CD4-positive, alpha-beta T cell (primary cell): ENCODE measurements at regions not wholly inside any gene's neighbourhood (a gene's known extent, or its start where the extent isn't known, plus 50 kb on each side); places are given as distances from the start of the nearest gene placed in this dataset.

Source experiments
- ATAC-seq: fragments of 200-7000 bp; cut with Tn5 transposase; one replicate; pipeline ENCODE4 v1.10.0; 2022; ENCODE audit warnings: mild to moderate bottlenecking; ENCODE audit not compliant: poor library complexity
- CTCF ChIA-PET: fragments of 350-600 bp; sonication (Branson Sonifier 250); formaldehyde crosslinking; loops from one replicate; lab custom pipeline; 2021; ENCODE audit warnings: antibody characterized with exemption, inconsistent platforms; lab: Charles Lee
- POLR2A ChIA-PET: fragments of 350-600 bp; sonication (Branson Sonifier 250); formaldehyde crosslinking; loops from one replicate; lab custom pipeline; 2021; ENCODE audit warnings: antibody characterized with exemption, inconsistent platforms; lab: Charles Lee
- DNase-seq, 14 experiments: peaks; one replicate each; pipeline ENCODE4 v3.0.0-alpha.2; 2013 to 2020; ENCODE audit warnings: mixed read lengths in 2 of 14
- H3K27ac ChIP-seq, 2 donors: one replicate each; pipeline versions ENCODE4 v1.5.1 to v1.7.0; 2013; ENCODE audit warnings: low read length in 2 of 2, low read depth in 1 of 2, mild to moderate bottlenecking in 1 of 2
- H3K27me3 ChIP-seq, 2 experiments: 1 replicate in 1 of 2; 2 replicates in 1 of 2; pipeline versions ENCODE4 v1.6.1 to v1.7.0; 2013; ENCODE audit warnings: low read length in 2 of 2, control low read depth in 1 of 2, mild to moderate bottlenecking in 1 of 2, moderate library complexity in 1 of 2; ENCODE audit not compliant: insufficient read depth in 2 of 2, control insufficient read depth in 1 of 2
- H3K36me3 ChIP-seq: one replicate; pipeline ENCODE4 v1.6.1; 2013; ENCODE audit warnings: low read length, control low read depth; ENCODE audit not compliant: insufficient read depth
- H3K4me1 ChIP-seq: one replicate; pipeline ENCODE4 v1.6.1; 2013; ENCODE audit warnings: low read length, control low read depth; ENCODE audit not compliant: insufficient read depth
- H3K4me3 ChIP-seq: one replicate; pipeline ENCODE4 v1.5.1; 2013; ENCODE audit warnings: mild to moderate bottlenecking, low read length, moderate library complexity
- H3K9me3 ChIP-seq, 2 experiments: 1 replicate in 1 of 2; 2 replicates in 1 of 2; pipeline versions ENCODE4 v1.6.1 to v1.7.0; 2013; ENCODE audit warnings: low read length in 2 of 2, mild to moderate bottlenecking in 2 of 2, control low read depth in 1 of 2, moderate library complexity in 1 of 2; ENCODE audit not compliant: control insufficient read depth in 1 of 2, insufficient read depth in 1 of 2
- H3K27ac Mint-ChIP-seq: one replicate; pipeline ENCODE4 v1.8.0; 2020; ENCODE audit warnings: mixed read lengths
- H3K27me3 Mint-ChIP-seq: one replicate; pipeline ENCODE4 v1.8.0; 2021; ENCODE audit warnings: mixed read lengths
- H3K36me3 Mint-ChIP-seq: one replicate; pipeline ENCODE4 v1.8.0; 2021; ENCODE audit warnings: low read depth, mixed read lengths
- H3K4me1 Mint-ChIP-seq: one replicate; pipeline ENCODE4 v1.8.0; 2021; ENCODE audit warnings: low read depth, mixed read lengths
- H3K4me3 Mint-ChIP-seq: one replicate; pipeline ENCODE4 v1.8.0; 2020; ENCODE audit warnings: mild to moderate bottlenecking, mixed read lengths
- H3K9me3 Mint-ChIP-seq: one replicate; pipeline ENCODE4 v1.8.0; 2020; ENCODE audit warnings: mixed read lengths
- intact Hi-C, 2 experiments: fragments of 100-400 bp; cut with DNase I in 1 of 2; cut with micrococcal nuclease in 1 of 2; formaldehyde crosslinking; loops; one replicate each; pipeline versions ENCODE4 v1.15.1 to v1.9.0; 2023 to 2025; cut with DNase I, micrococcal nuclease
- TF ChIP-seq, protein P1 (sequence below): fragments of 200-600 bp; IDR thresholded peaks from one replicate; pipeline ENCODE4 v1.8.0; 2022; ENCODE audit warnings: antibody characterized with exemption, mild to moderate bottlenecking

DNA sequence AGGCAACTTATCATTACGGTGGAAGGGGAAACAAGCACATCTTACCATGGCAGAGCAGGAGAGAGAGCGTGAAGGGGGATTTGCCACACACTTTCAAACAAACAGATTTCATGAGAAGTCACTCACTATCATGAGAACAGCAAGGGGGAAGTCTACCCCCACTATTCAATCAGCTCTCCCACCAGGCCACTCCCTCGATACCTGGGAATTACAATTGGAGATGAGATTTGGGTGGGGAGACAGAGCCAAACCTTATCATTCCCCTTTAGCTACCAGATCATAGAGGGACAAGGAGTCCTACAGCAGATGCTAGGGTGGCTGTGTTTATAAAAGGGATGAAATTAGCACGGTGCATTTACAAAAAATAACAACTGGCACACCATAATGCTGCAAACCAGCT lies 2149.4 kb upstream of the ACO1 start:
- H3K4me1 ChIP-seq, result no peaks in the 10 kb centered on the region
- CTCF ChIA-PET, result no interaction called here
- TF ChIP-seq, protein P1, sequence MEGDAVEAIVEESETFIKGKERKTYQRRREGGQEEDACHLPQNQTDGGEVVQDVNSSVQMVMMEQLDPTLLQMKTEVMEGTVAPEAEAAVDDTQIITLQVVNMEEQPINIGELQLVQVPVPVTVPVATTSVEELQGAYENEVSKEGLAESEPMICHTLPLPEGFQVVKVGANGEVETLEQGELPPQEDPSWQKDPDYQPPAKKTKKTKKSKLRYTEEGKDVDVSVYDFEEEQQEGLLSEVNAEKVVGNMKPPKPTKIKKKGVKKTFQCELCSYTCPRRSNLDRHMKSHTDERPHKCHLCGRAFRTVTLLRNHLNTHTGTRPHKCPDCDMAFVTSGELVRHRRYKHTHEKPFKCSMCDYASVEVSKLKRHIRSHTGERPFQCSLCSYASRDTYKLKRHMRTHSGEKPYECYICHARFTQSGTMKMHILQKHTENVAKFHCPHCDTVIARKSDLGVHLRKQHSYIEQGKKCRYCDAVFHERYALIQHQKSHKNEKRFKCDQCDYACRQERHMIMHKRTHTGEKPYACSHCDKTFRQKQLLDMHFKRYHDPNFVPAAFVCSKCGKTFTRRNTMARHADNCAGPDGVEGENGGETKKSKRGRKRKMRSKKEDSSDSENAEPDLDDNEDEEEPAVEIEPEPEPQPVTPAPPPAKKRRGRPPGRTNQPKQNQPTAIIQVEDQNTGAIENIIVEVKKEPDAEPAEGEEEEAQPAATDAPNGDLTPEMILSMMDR, result no peak
- ATAC-seq (no peak), DNase-seq (no peak)
- H3K36me3 Mint-ChIP-seq, result no peaks in the 10 kb centered on the region
- intact Hi-C loops, result loop anchor here in 1 of 2 experiments (10.0 kb wide), 1 partner anchor 60 kb away; no protein-coding TSS in a partner anchor
- H3K9me3 ChIP-seq, result no peaks in the 10 kb centered on the region
- H3K4me3 ChIP-seq, result no peak overlapping the region
- no peak overlapping the region for H3K27ac ChIP-seq
- POLR2A ChIA-PET, result no interaction called here
- no peaks in the 10 kb centered on the region for H3K9me3 Mint-ChIP-seq
- no peaks in the 10 kb centered on the region for H3K27me3 ChIP-seq
- H3K4me1 Mint-ChIP-seq, result no peaks in the 10 kb centered on the region
- no peak overlapping the region for H3K4me3 Mint-ChIP-seq
- H3K36me3 ChIP-seq, result no peaks in the 10 kb centered on the region
- H3K27me3 Mint-ChIP-seq, result no peaks in the 10 kb centered on the region
- H3K27ac Mint-ChIP-seq, result no peak overlapping the region

DNA sequence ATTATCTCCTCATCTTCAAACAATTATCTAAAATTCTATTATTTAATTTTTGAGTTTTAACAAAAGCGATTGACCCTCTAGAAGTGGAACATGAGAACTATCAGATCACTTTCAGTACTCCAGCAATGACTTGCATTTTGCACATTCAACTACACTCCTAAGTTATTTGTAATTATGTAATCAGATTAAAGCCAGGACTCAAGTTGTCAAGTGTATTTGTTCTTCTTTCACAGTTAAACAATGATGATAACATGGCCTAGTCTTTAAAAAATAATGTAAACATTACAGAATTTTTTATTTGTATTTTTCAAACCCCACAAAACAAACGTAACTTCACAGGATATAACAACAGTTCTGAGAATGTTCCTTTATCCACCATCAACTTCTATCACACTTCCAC lies 2148.9 kb upstream of the ACO1 start:
- Mint-ChIP-seq H3K36me3 (no peaks in the 10 kb centered on the region), H3K27me3 (no peaks in the 10 kb centered on the region), H3K9me3 (no peaks in the 10 kb centered on the region), H3K4me1 (no peaks in the 10 kb centered on the region), H3K27ac (no peak overlapping the region), H3K4me3 (no peak overlapping the region)
- intact Hi-C loops, result loop anchor here in 1 of 2 experiments (10.0 kb wide), 1 partner anchor 59 kb away; no protein-coding TSS in a partner anchor
- Histone ChIP-seq H3K4me1 (no peaks in the 10 kb centered on the region), H3K9me3 (no peaks in the 10 kb centered on the region), H3K27me3 (no peaks in the 10 kb centered on the region), H3K27ac (no peak overlapping the region), H3K4me3 (no peak overlapping the region), H3K36me3 (no peaks in the 10 kb centered on the region)
- ChIA-PET POLR2A (no interaction called here), CTCF (no interaction called here)
- TF ChIP-seq, protein P1, result no peak
- ATAC-seq (no peak), DNase-seq (no peak)

DNA sequence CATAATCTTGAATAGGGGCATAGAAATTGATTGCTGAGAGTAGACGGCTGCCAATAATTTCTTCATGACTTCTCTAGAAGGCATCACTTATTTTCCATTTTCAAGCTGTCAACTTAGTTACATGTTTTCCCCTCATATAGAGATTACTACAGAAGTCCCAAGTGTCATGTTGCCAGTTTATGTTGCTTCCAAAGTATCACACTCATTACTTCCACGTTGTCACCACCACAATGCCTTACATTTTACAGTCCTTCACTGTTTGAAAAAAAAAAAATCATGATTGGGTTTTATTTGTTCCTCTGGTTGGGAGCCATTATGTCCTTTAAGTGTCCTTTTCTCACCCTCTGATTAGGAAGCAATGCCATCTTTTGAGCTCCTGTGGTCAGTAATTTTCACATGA lies 2144.6 kb upstream of the ACO1 start:
- Histone ChIP-seq H3K27me3 (no peaks in the 10 kb centered on the region), H3K36me3 (no peaks in the 10 kb centered on the region), H3K4me3 (no peak overlapping the region), H3K4me1 (no peaks in the 10 kb centered on the region), H3K9me3 (no peaks in the 10 kb centered on the region), H3K27ac (no peak overlapping the region)
- Mint-ChIP-seq H3K27ac (no peak overlapping the region), H3K27me3 (no peaks in the 10 kb centered on the region), H3K36me3 (no peaks in the 10 kb centered on the region), H3K9me3 (no peaks in the 10 kb centered on the region), H3K4me1 (no peaks in the 10 kb centered on the region), H3K4me3 (no peak overlapping the region)
- intact Hi-C loops, result loop anchor here in 1 of 2 experiments (10.0 kb wide), 1 partner anchor 55 kb away; no protein-coding TSS in a partner anchor
- POLR2A ChIA-PET, result no interaction called here
- DNase-seq (no peak), ATAC-seq (no peak)
- TF ChIP-seq, protein P1, result no peak
- CTCF ChIA-PET, result no interaction called here
